Endodermal cell (in vitro differentiated cells): ENCODE measurements at regions not wholly inside any gene's neighbourhood (a gene's known extent, or its start where the extent isn't known, plus 50 kb on each side); places are given as distances from the start of the nearest gene placed in this dataset.

Experiments
- DNase-seq: peaks from one replicate; pipeline ENCODE4 v3.0.0-alpha.2; 2017
- H3K27ac ChIP-seq: 2 replicates; pipeline ENCODE4 v1.5.1; 2013; ENCODE audit warnings: mild to moderate bottlenecking, low read depth, low read length, moderate library complexity
- H3K27me3 ChIP-seq: 2 replicates; pipeline ENCODE4 v1.6.1; 2013; ENCODE audit warnings: mild to moderate bottlenecking, low read length, moderate library complexity; ENCODE audit not compliant: insufficient read depth, control insufficient read depth, poor library complexity, severe bottlenecking
- H3K36me3 ChIP-seq: 2 replicates; pipeline ENCODE4 v1.7.0; 2013; ENCODE audit warnings: mild to moderate bottlenecking, low read length, moderate library complexity; ENCODE audit not compliant: control insufficient read depth, insufficient read depth
- H3K4me1 ChIP-seq: one replicate; pipeline ENCODE4 v1.7.0; 2013; ENCODE audit warnings: low read length; ENCODE audit not compliant: control insufficient read depth, insufficient read depth
- H3K4me3 ChIP-seq: 2 replicates; pipeline ENCODE4 v1.5.1; 2013; ENCODE audit warnings: mild to moderate bottlenecking, low read length, moderate library complexity
- H3K9ac ChIP-seq: 2 replicates; pipeline ENCODE4 v1.6.1; 2013; ENCODE audit warnings: mild to moderate bottlenecking, low read length, moderate library complexity; ENCODE audit not compliant: poor library complexity, severe bottlenecking; ENCODE audit errors: extremely low read depth
- H3K9me3 ChIP-seq: 2 replicates; pipeline ENCODE4 v1.6.1; 2013; ENCODE audit warnings: mild to moderate bottlenecking, low read length, moderate library complexity; ENCODE audit not compliant: control insufficient read depth
- H3K27ac Mint-ChIP-seq: 2 replicates; pipeline ENCODE4 v1.8.0; 2020; ENCODE audit warnings: mixed read lengths
- H3K27me3 Mint-ChIP-seq: 2 replicates; pipeline ENCODE4 v1.8.0; 2021; ENCODE audit warnings: mild to moderate bottlenecking, mixed read lengths; ENCODE audit not compliant: insufficient read depth
- H3K36me3 Mint-ChIP-seq: 2 replicates; pipeline ENCODE4 v1.8.0; 2020; ENCODE audit warnings: low read depth, mixed read lengths
- H3K4me1 Mint-ChIP-seq: 2 replicates; pipeline ENCODE4 v1.8.0; 2020; ENCODE audit warnings: mixed read lengths
- H3K4me3 Mint-ChIP-seq: 2 replicates; pipeline ENCODE4 v1.8.0; 2020; ENCODE audit warnings: mild to moderate bottlenecking, moderate library complexity, mixed read lengths
- H3K9me3 Mint-ChIP-seq: 2 replicates; pipeline ENCODE4 v1.8.0; 2020; ENCODE audit warnings: mild to moderate bottlenecking, mixed read lengths
- WGBS, 2 experiments: methylation state at CpG; one replicate each; pipeline versions ENCODE4 v1.1.5 to v1.1.7; 2013; ENCODE audit warnings: missing lambda C conversion rate in 2 of 2, mixed read lengths in 1 of 2; ENCODE audit not compliant: insufficient coverage in 1 of 2, insufficient read length in 1 of 2; 5-methylcytosine and 5-hydroxymethylcytosine counted together
- TF ChIP-seq, protein P1 (sequence below): fragments of 200-600 bp; sonication (generic); conservative IDR thresholded peaks from 2 replicates; pipeline ENCODE4 v1.5.0; 2021; ENCODE audit warnings: antibody characterized with exemption, mild to moderate bottlenecking

DNA sequence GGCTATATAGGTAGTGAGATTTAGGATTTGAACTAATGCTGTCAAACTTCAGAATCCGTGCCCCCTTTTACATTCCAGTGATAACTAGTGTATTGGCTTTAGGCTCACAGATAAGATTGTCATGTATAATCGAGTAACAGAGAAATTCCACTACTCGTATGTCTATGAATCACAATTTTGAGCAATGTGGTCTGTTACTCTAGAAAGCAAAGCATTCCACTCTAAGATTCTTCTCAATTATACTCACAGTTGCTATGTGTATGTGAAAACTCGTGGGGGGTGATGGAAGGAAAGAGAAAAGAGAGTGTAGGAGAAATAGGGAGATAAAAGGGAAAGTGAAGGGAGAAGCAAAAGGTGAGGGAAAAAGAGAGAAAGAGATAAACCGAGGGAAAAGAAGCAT, 1175.1 kb upstream of the GOT2 start:
- no peaks in the 10 kb centered on the region for H3K36me3 Mint-ChIP-seq
- no peaks in the 10 kb centered on the region for H3K36me3 ChIP-seq
- no peaks in the 10 kb centered on the region for H3K9me3 ChIP-seq
- H3K27me3 ChIP-seq = no peaks in the 10 kb centered on the region
- no peak for DNase-seq
- H3K27ac Mint-ChIP-seq = no peak overlapping the region
- H3K4me3 Mint-ChIP-seq = no peak overlapping the region
- peaks cover 11% of the 10 kb centered on the region for H3K4me1 Mint-ChIP-seq
- H3K4me1 ChIP-seq = no peaks in the 10 kb centered on the region
- TF ChIP-seq, protein P1, sequence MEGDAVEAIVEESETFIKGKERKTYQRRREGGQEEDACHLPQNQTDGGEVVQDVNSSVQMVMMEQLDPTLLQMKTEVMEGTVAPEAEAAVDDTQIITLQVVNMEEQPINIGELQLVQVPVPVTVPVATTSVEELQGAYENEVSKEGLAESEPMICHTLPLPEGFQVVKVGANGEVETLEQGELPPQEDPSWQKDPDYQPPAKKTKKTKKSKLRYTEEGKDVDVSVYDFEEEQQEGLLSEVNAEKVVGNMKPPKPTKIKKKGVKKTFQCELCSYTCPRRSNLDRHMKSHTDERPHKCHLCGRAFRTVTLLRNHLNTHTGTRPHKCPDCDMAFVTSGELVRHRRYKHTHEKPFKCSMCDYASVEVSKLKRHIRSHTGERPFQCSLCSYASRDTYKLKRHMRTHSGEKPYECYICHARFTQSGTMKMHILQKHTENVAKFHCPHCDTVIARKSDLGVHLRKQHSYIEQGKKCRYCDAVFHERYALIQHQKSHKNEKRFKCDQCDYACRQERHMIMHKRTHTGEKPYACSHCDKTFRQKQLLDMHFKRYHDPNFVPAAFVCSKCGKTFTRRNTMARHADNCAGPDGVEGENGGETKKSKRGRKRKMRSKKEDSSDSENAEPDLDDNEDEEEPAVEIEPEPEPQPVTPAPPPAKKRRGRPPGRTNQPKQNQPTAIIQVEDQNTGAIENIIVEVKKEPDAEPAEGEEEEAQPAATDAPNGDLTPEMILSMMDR = no peak
- no peak overlapping the region for H3K4me3 ChIP-seq
- H3K9ac ChIP-seq = no peak overlapping the region
- H3K27me3 Mint-ChIP-seq = no peaks in the 10 kb centered on the region
- WGBS, 2 experiments = 81 to 95% methylated on average over 5 of the region's 5 CpGs
- no peak overlapping the region for H3K27ac ChIP-seq
- H3K9me3 Mint-ChIP-seq = no peaks in the 10 kb centered on the region

DNA sequence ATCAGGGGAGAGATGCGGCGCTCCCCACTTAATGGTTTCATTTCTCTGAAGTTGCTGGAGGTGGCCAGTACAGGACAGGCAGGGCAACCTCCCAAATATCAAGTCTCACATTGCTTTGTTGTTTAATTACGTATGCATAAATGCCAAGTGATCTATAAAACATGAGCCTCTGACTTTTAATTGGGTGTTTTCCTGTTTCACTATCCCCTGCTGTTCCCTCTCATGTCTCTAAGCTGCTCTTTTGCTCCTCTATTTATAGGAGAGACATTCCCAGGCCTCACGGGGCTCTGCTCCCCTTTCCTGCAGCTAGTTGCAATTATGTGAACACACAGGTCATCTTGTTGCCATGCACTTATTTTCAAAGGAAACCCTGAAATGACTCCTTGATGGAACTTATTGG, 1173.5 kb upstream of the GOT2 start:
- no peak overlapping the region for H3K27ac ChIP-seq
- H3K9me3 ChIP-seq = no peaks in the 10 kb centered on the region
- DNase-seq = no peak
- TF ChIP-seq, protein P1 = no peak
- H3K9ac ChIP-seq = no peak overlapping the region
- no peak overlapping the region for H3K27ac Mint-ChIP-seq
- 88 to 95% methylated on average over 3 to 4 of the region's 4 CpGs for WGBS, 2 experiments
- no peaks in the 10 kb centered on the region for H3K27me3 ChIP-seq
- no peak overlapping the region for H3K4me3 ChIP-seq
- H3K9me3 Mint-ChIP-seq = no peaks in the 10 kb centered on the region
- H3K4me3 Mint-ChIP-seq = no peak overlapping the region
- H3K36me3 Mint-ChIP-seq = no peaks in the 10 kb centered on the region
- H3K36me3 ChIP-seq = no peaks in the 10 kb centered on the region
- H3K4me1 ChIP-seq = no peaks in the 10 kb centered on the region
- no peaks in the 10 kb centered on the region for H3K27me3 Mint-ChIP-seq
- H3K4me1 Mint-ChIP-seq = peaks cover 11% of the 10 kb centered on the region

DNA sequence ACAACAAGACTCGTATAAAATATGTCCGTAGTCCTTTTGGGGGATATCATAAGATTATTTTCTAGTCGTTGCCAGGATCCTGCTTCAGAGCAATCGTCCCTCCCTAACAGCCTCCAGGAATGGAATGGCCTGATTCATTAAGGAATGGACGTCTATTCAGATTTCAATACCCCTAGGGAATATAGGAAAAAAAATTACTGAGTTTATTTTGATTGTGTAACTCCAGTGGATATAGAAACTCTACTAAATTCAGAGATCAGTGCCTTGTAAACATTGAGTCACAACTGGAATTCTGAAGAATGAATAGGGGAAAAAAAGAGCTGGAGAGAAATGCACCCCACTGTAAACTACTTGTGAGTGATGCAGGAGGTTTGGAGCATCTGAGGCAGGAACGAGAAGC, 1171.5 kb upstream of the GOT2 start:
- Histone ChIP-seq H3K4me1 (no peaks in the 10 kb centered on the region), H3K27me3 (no peaks in the 10 kb centered on the region), H3K9me3 (no peaks in the 10 kb centered on the region), H3K9ac (no peak overlapping the region), H3K27ac (no peak overlapping the region), H3K4me3 (no peak overlapping the region), H3K36me3 (no peaks in the 10 kb centered on the region)
- Mint-ChIP-seq H3K4me3 (no peak overlapping the region), H3K4me1 (peaks cover 11% of the 10 kb centered on the region), H3K27me3 (no peaks in the 10 kb centered on the region), H3K27ac (no peak overlapping the region), H3K9me3 (no peaks in the 10 kb centered on the region), H3K36me3 (no peaks in the 10 kb centered on the region)
- WGBS, 2 experiments = 87 to 95% methylated on average over 4 to 6 of the region's 6 CpGs
- no peak for DNase-seq
- TF ChIP-seq, protein P1 = no peak
